HG03135 (cell line): ENCODE measurements at regions not wholly inside any gene's neighbourhood (a gene's known extent, or its start where the extent isn't known, plus 50 kb on each side); places are given as distances from the start of the nearest gene placed in this dataset.

Experiments used
- ATAC-seq: cut with Tn5 transposase; IDR thresholded peaks from one replicate; pipeline ENCODE4 v1.9.1; 2021; ENCODE audit warnings: mild to moderate bottlenecking, moderate library complexity; ENCODE audit not compliant: unreplicated experiment

DNA sequence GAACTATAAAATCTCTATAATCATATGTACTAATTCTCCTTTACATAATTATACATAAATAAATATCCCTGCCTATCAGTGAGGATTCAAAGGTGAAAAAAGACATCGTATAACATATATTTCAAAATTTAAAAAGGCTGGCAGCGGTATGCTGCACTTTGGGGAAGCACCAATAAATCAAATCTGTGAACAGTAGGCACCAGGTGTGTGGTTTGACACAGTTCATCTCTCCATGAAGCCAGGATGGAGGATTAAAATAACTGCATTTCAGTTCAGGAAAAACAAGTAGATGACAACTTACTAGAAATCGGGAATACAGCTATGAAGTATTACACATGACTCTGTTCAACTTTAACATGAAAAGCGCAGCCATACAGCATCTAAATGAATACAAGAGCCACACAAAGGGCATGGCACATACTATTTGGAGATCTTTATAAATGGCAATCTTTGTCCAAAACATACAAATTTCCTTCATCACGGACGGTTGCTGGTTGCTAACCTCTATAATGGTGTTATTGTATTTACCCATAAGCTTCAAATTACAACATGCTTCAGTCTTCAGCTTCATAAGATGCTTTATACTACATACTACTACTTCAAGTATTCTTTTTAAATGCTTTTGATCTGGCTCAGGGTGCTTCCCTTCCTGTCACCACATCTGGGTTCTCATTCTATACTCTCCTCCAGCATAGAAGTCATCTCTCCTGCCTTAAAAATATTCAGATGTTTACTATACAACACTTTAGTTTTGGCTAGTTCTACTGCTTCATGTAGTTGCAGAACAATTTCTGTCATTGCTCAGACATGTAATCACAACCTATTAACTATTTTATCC is 128.7 kb downstream of the KLF12 start:
- ATAC-seq: no peak

DNA sequence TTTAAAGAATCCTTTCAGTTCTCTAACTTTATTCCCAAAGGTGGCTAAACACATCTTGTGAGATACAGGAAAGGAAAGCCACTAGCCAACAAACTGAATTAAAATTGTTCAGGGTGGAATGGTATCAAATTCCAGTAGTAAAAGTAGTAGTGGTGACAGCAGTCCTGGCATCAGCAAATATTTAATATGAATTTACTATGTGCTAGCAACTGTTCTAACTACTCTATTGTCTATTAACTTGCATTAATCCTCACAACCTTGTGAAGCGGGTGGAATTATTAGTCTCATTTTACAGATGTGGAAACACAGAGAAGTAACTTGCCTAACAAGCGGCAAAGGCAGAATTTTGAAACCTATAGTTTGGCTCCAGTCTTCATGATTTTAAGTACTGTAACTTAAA is 130.1 kb downstream of the KLF12 start:
- no peak for ATAC-seq

- ATAC-seq: no peak
Observed at GRCh38 chr13:74003374-74003773, 130.8 kb downstream of the KLF12 start.

DNA sequence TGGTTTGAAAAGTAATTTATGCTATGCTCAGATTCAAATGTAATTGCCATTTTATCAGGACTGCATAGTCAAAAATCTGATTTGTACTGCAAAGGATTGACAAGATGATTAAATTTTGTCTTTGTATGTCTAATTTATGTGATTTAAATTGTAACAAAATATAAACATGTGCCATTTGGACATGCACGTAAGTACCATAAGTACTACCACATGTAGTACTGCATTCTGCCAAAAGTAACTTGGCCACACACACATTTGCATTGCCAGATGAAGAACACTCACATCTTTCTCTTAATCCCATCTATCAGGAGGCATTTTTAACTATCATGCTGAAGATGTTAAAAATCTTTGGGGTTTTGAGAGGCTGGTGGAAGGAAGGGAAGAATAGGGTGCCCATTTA is 133.3 kb downstream of the KLF12 start:
- no peak for ATAC-seq

DNA sequence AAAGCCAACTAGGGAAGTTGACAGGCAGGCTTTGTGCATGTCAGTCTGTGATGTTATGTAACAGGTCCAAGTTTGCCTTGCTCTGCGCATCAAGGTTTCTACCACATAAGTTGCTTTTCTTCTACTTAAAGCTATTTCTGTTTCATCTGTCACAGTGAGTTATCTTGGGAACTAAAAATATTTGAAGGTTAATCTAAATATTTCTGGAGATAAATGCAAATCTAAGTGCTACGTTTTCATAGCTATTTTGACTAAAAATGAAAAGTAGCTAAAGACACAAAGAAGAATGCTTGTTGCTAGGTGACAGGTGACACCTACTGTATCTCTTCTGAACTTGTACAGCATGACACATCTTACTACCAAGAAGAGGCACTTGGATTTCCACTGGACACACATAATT is 135.6 kb downstream of the KLF12 start:
- peak; percentile 85 for ATAC-seq

GRCh38 chr13:73997964-73998363 is 136.2 kb downstream of the KLF12 start:
- no peak for ATAC-seq

DNA sequence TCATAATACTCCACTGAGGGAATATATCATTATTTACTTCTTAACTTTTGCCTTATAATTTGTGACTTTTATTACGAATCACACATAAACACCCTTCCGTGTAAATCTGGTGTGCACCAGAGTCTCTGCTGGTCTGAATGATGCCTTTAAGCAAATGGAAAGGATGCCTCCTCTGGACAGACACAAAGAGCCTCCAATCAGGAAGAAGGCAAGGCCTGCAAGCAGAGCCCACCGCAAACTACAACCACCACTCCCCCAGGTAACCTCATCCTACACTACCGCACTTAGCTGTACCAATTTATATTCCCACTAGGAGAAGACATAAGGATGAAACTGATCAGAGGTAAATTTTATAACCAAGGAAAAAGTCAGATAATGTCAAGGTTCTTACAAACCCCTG is 137.6 kb downstream of the KLF12 start:
- ATAC-seq: no peak

- no peak for ATAC-seq
Observed at GRCh38 chr13:73995736-73996135, 138.5 kb downstream of the KLF12 start.

GRCh38 chr13:73993661-73994060 is 140.5 kb downstream of the KLF12 start:
- no peak for ATAC-seq

DNA sequence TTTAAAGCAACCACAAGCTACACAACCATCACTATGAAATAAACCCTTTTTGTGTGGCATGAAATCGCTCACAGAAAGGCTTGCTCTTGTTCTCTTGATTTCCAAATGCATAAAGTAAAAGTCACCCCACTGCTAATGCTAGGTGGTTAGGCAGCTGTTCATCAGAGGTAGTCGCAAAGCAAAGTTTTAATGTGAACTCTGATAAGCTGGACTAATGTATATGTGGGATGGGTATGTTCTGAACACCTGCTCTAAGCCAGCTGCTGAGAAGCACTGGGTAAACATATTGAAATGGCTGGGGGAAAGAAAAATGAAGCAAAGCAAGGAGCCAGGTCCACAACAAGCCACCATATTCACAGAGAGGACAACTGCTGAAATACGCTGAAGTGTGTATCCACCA is 142.3 kb downstream of the KLF12 start:
- ATAC-seq: no peak

DNA sequence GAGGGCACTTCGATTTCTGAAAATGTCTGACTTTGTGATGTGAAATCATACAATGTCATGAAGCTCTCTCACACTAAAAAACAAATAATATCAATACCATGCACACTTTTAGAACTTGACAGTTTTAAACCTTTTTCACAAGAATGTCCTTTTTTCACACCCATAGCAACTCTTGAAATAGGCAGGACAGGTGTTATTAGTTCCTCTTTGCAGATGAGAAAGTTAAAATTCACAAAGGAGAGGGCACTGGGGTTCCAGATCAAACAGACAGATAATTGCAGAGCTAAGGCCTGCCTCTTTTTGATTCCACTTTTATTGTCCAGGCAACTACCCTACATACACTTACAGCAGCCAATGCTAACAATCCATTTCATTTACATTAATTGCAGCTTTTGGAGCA is 142.8 kb downstream of the KLF12 start:
- ATAC-seq: no peak

- ATAC-seq: no peak
Observed at GRCh38 chr13:73989244-73989843, 144.9 kb downstream of the KLF12 start.

- no peak for ATAC-seq
Observed at GRCh38 chr13:73988461-73988860, 145.7 kb downstream of the KLF12 start.

DNA sequence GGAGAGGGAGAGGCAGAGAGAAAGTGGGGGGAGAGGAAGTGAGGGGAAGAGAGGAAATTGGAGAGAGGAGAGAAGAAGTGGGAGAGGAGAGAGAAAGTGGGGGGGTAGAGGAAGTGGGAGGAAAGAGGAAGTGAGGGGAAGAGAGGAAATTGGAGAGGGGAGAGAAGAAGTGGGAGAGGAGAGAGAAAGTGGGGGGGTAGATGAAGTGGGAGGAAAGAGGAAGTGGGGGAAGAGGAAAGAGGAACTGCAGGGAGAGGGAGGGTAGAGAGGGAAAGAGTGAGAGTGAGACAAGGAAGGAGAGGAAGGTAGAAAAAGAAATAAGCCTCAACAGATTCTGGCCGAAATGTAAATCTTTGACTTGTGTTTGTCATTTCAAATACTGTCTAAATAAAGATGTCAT is 146.6 kb downstream of the KLF12 start:
- ATAC-seq: no peak

GRCh38 chr13:73985783-73986182 is 148.4 kb downstream of the KLF12 start:
- no peak for ATAC-seq

DNA sequence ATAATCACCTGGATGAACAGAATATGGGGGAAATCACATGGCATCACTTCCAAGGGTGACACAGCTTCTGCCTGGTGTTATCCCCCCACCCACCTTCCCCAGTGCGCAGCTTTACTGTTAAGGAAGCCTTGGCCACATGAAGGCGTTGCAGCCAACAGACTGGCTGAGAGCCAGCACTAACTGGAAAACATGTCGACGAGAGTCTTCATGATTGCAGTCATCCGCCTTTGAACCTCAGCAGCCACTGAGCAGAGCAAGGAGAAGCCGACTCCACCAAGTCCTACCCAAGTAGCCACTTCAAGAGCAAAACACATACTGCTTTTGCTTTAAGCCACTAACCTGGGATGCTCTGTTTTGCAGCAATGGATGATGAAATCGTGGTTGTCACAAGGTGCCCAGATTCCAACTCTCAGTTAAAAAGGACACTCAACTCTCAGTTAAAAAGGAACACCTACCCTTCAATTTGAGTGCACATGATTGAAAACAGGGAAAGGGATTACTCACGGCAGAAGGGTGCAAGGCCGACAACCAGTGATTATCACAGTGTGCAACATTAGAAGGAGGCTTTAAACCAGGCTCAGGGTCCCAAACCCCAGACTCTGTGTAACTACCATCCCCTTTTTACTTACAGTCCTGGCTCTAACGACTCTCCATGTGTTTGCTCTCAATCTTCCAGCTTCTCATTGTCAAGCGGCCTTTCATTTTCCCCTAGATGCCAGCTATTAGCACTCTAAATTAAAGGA is 149.1 kb downstream of the KLF12 start:
- no peak for ATAC-seq

DNA sequence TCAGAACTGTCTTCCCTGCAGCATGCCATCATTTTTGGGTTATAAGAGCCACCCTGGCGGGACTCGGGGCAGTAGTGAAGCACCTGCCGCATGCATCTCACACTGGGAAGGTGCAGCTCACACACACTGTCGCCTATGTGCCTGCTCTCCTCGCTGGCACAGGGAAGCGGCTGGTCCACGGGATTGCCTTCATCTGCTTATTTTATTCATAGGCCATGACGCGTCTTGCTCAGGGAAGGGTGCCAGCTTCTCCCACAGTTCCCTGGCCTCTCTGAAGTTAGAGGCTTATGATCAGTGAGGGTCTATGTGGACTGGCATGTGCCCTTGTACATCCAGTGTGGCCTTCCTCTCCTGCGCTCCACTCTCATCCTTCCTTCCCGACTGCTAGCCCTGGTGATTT is 150.0 kb downstream of the KLF12 start:
- no peak for ATAC-seq

DNA sequence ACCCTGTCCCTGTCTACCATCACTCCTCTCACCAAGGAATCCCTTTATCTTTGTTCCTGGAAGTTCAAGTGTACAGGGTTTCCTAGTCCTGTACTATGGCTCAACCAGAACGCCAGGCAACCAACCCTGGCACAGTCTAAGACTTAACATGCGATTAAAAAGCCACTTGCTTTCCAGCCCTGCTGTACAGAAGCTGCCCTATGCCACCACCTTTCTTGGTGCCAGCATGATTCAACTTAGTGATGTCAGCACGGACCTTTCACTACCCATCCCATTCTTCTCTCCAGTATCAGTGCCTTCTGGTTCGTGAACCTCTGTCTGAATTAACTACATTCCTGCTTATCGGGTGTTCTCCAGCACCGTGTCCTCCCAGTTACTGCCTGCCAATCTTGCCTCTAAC is 151.1 kb downstream of the KLF12 start:
- ATAC-seq: no peak

- ATAC-seq: no peak
Observed at GRCh38 chr13:73981595-73981994, 152.6 kb downstream of the KLF12 start.

DNA sequence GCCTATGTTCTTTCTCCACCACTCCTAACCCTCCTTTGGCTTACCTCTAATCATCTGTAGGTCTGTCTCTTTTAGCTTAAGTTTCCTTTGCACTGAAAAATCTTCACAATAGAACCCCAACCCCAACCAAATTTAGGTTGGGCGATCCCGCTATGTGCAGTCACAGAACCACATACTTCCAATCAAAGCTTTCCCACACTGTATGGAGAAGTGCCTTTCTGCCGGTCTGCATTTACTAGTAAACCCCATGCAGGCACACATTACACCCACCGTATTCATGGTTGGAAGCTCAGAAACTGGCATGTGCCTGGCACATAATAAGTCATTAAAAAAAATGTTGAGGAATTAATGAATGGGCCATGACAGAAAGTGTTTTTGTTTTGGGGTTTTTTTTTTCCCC is 158.4 kb downstream of the KLF12 start:
- ATAC-seq: no peak

DNA sequence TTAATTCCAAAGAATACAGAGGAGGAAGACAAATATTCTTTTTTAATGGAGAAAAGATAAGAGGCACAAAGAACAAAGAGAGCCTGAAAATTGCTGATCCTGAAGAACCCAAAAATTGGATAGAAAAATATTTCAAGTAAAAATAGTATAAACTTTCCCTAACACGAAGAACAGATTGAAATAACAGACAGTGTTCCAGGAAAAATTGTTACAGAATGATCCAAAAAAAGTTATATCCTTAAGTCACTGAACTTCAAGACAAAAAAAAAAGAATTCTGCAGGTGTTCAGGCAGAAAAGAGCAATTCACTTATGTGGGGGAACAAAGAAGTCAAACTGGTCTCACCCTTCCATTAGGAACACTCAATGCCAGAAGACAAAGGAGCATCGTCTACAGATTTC is 160.2 kb downstream of the KLF12 start:
- ATAC-seq: no peak

DNA sequence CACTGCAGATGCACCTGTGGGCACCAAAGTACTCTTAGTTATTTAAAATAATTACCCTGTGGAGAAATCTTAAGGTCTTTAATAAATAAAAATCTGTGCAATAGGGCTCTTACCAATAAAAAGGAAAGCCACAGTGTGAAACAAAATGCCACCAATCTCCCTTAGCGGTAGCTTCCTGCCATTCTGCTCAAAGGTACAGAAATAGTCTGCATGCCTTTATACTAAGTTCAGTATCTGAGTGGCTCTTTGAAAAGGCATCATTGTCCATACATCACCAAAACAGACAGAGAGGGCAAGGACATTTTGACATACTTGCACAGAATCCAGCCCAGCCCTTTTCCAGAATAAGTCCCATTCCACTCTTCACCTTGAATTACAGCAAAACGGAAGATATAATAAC is 161.0 kb downstream of the KLF12 start:
- ATAC-seq: no peak
